Lung (tissue), 11 donors: ENCODE measurements at regions not wholly inside any gene's neighbourhood (a gene's known extent, or its start where the extent isn't known, plus 50 kb on each side); places are given as distances from the start of the nearest gene placed in this dataset.

Experiments
- ATAC-seq: fragments of 200-7000 bp; cut with Tn5 transposase; one replicate; pipeline ENCODE4 v1.9.1; 2020; ENCODE audit warnings: moderate number of reproducible peaks; ENCODE audit not compliant: insufficient read depth, low FRiP score
- DNase-seq, 3 donors: peaks; one replicate each; pipeline ENCODE4 v3.0.0-alpha.2; 2013 to 2017
- H3K27ac ChIP-seq, 2 donors: one replicate each; pipeline ENCODE4 v1.5.1; 2013; ENCODE audit warnings: mild to moderate bottlenecking in 2 of 2, moderate library complexity in 2 of 2, control low read depth in 1 of 2, inconsistent platforms in 1 of 2, low read depth in 1 of 2, low read length in 1 of 2
- H3K27me3 ChIP-seq, 3 donors: one replicate each; pipeline ENCODE4 v1.5.1; 2013; ENCODE audit warnings: low read length in 2 of 3; ENCODE audit not compliant: control insufficient read depth in 3 of 3, insufficient read depth in 3 of 3
- H3K36me3 ChIP-seq, 4 donors: one replicate each; pipeline ENCODE4 v1.5.1; 2013; ENCODE audit warnings: low read length in 4 of 4, mild to moderate bottlenecking in 1 of 4, moderate library complexity in 1 of 4; ENCODE audit not compliant: control insufficient read depth in 4 of 4, insufficient read depth in 4 of 4
- H3K4me1 ChIP-seq, 5 donors: one replicate each; pipeline ENCODE4 v1.5.1; 2013; ENCODE audit warnings: low read length in 5 of 5, mild to moderate bottlenecking in 2 of 5, moderate library complexity in 1 of 5; ENCODE audit not compliant: control insufficient read depth in 5 of 5, insufficient read depth in 5 of 5
- H3K4me3 ChIP-seq: one replicate; pipeline ENCODE4 v1.5.1; 2013; ENCODE audit warnings: mild to moderate bottlenecking, control low read depth, moderate library complexity
- H3K9ac ChIP-seq, 2 donors: one replicate each; pipeline ENCODE4 v1.5.1; 2013; ENCODE audit warnings: low read length in 2 of 2, control low read depth in 1 of 2; ENCODE audit not compliant: insufficient read depth in 1 of 2
- H3K9me3 ChIP-seq, 4 donors: one replicate each; pipeline ENCODE4 v1.5.1; 2013; ENCODE audit warnings: low read length in 3 of 4, mild to moderate bottlenecking in 1 of 4, moderate library complexity in 1 of 4; ENCODE audit not compliant: control insufficient read depth in 4 of 4, insufficient read depth in 3 of 4
- CTCF ChIP-seq: IDR thresholded peaks from 2 replicates; pipeline ENCODE4 v1.5.1; 2012; ENCODE audit warnings: mild to moderate bottlenecking; ENCODE audit errors: control extremely low read depth, extremely low read depth
- WGBS, 2 donors: extraction: QIAGEN DNeasy Blood & Tissue Kit; methylation state at CpG; one replicate each; pipeline ENCODE4 v1.1.7; 2013; 5-methylcytosine and 5-hydroxymethylcytosine counted together
- donor health status: control.
- donor health status: control.
- donor health status: Bipolar disorder and iron deficiency.
- donor health status: healthy.
- donor health status: DM: yes; HTN: yes; CAD: no.

GRCh38 chr19:29385191-29385795, 140.5 kb upstream of the VSTM2B start:
- peak; percentile 11 for ATAC-seq
- Histone ChIP-seq H3K27me3 (peaks cover 0 to 3% (median 0%) of the 10 kb centered on the region in 3 donors), H3K9ac (no peak overlapping the region), H3K27ac (no peak overlapping the region), H3K4me3 (no peak overlapping the region), H3K9me3 (peaks cover 0 to 8% (median 0%) of the 10 kb centered on the region in 4 donors), H3K36me3 (no peaks in the 10 kb centered on the region), H3K4me1 (no peaks in the 10 kb centered on the region)
- WGBS, 2 donors: 73 to 81% methylated on average over 13 of the region's 13 CpGs
- DNase-seq: peak in 1 of 3 donors; percentile 34
- TF ChIP-seq CTCF: no peak

GRCh38 chr19:29386970-29387369, 138.8 kb upstream of the VSTM2B start:
- no peak for ATAC-seq
- Histone ChIP-seq H3K9me3 (peaks cover 0 to 17% (median 5%) of the 10 kb centered on the region in 4 donors), H3K36me3 (no peaks in the 10 kb centered on the region), H3K27ac (no peak overlapping the region), H3K4me3 (no peak overlapping the region), H3K27me3 (no peaks in the 10 kb centered on the region), H3K9ac (no peak overlapping the region), H3K4me1 (no peaks in the 10 kb centered on the region)
- no peak for DNase-seq
- TF ChIP-seq CTCF: no peak
- WGBS, 2 donors: 92 to 93% methylated on average over 5 of the region's 5 CpGs

GRCh38 chr19:29387586-29387985, 138.2 kb upstream of the VSTM2B start:
- Histone ChIP-seq H3K4me3 (no peak overlapping the region), H3K9ac (no peak overlapping the region), H3K27me3 (no peaks in the 10 kb centered on the region), H3K4me1 (no peaks in the 10 kb centered on the region), H3K27ac (no peak overlapping the region), H3K36me3 (no peaks in the 10 kb centered on the region), H3K9me3 (peaks cover 0 to 22% (median 5%) of the 10 kb centered on the region in 4 donors)
- no peak for ATAC-seq
- no peak for TF ChIP-seq CTCF
- 80% methylated on average over 13 of the region's 13 CpGs for WGBS, 2 donors
- DNase-seq: no peak

GRCh38 chr19:29389495-29389894, 136.3 kb upstream of the VSTM2B start:
- no peak for DNase-seq
- Histone ChIP-seq H3K4me3 (no peak overlapping the region), H3K27me3 (no peaks in the 10 kb centered on the region), H3K36me3 (no peaks in the 10 kb centered on the region), H3K9me3 (peaks cover 0 to 22% (median 5%) of the 10 kb centered on the region in 4 donors), H3K9ac (no peak overlapping the region), H3K27ac (no peak overlapping the region), H3K4me1 (no peaks in the 10 kb centered on the region)
- no peak for TF ChIP-seq CTCF
- no peak for ATAC-seq
- 28 to 64% methylated on average over 3 of the region's 3 CpGs for WGBS, 2 donors
